ENCODE measurements at regions not wholly inside any gene's neighbourhood (a gene's known extent, or its start where the extent isn't known, plus 50 kb on each side); places are given as distances from the start of the nearest gene placed in this dataset.
"Not testable (repeated sequence)": the region's sequence is repeated elsewhere in the genome, so short reads cannot be mapped to it uniquely, and the experiment has no call there.

DNA sequence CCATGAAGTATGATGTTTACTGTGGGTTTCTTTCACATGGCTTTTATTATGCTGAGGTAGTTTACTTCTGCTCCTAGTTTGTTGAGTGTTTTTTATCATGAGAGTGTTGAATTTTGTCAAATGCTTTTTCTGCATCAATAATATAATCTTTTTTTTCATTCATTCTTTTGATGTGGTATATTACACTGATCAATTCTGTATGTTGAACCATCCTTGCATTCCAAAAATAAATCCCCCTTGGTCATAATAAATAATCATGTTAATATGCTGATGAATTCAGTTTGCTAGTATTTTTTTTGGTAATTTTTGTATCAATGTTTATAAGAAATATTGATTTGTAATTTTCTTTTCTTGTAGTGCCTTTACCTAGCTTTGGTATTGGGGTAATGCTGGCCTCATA lies 97.9 kb upstream of the ZNF648 start:
- DNase-seq (ENCODE audit: low spot score): no peak

DNA sequence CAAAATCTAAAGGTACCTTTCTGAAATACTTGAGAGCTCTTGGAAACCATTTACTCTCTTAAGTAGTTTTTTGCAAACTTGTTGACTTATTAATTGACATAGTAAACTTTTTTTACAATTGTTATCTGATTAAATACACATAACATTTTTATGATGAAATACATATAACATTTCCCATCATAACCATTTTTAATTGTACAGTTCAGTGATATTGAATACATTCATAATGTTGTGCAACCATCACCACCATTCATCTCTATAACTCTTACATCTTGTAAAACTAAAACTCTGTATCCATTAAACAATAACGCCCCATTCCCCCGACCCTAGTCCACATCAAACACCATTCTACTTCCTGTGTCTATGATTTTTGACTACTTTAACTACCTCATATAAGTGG lies 95.7 kb upstream of the ZNF648 start:
- DNase-seq (ENCODE audit: low spot score): no peak

GRCh38 chr1:182154425-182154824 lies 92.9 kb upstream of the ZNF648 start:
- DNase-seq (ENCODE audit: low spot score): not testable (repeated sequence)

- peak; percentile 56 for DNase-seq (ENCODE audit: low spot score)
Measured at GRCh38 chr1:182149411-182149965, 88.0 kb upstream of the ZNF648 start.

DNA sequence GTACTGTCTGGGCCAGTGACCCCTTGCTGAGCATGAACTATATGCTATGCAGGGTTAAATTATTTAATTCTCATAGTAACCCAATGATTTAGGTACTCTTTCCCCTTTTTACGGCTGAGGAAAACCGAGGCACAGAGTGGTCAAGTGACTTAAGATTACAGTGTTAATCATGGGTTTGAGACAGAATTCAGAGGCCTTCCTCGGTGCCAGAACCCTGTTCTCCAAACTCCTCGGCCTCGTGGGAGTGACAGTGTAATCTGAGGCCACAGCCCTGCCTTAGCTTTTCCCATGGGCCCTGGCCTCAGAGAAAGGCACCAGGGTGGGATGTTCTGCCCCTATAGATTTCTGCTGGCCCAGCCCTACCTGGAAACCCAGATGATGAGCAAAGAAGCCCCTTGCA lies 86.4 kb upstream of the ZNF648 start:
- no peak for DNase-seq (ENCODE audit: low spot score)

DNA sequence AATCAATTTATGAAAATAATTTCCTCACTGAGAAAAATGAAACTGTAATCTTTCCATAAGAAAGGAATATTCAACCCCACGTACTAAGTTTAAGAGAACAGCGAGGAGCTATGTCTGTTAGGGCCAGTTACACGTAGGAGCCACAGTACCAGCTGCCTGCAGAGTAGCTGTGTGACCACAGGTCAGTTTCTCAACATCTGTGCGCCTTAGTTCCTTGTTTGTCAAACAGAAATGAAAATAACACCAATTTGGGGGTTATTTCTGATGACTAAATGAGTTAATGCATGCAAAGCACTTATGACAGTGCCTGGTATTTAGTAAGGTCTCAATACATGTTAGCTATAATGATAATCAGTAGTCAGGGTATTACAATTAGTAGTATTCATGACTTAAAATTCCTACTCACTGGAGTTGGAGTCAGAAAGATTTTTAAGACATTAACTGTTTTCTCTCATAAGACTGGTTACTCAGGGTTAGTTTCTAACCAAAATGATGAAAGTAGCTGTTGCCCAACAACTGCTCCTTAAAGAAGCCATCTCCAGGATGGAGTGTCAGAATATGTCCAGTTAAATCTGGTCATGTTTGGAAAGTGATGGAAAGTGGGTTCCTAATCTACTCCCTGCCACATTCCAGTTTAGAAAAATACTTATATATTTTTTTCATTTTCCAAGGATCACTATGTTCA lies 85.8 kb upstream of the ZNF648 start:
- no peak for DNase-seq (ENCODE audit: low spot score)

DNA sequence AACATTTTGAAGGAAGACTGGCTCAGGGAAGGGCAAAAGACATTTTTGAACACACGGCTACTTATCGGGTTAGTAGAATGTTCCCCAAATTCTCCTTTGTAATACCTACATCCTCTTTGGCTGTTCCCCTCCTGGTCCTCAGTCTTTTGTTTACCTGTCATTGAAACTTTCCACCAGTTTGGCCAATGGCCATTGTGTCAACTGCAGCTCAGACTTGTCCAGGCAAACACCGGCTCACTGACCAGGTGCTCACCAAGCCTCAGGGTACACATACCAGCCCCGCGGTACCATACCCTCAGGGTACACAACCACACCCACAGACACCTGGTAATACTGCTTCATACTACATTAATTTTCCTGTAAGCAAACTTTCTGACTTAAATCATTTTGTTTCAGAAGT lies 84.8 kb upstream of the ZNF648 start:
- no peak for DNase-seq (ENCODE audit: low spot score)

DNA sequence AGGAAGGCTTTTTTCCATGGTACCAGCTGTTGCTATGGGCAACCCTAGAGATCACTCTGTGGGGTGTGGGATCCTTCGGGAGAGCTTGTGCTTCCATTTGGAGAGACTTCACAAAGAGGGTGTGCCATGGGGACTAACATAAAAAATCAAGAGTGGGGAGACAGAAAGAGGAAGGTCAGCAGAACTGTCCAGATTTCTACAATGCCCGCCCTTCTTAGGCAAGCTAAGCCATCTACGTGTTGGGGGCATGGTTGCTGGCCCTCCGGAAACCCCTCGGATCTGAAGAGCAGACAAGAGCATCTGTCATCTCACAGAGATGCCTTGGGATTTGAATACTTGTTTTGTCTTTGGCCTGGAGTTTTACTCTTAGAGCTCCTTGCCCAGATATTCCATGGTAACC lies 83.9 kb upstream of the ZNF648 start:
- DNase-seq (ENCODE audit: low spot score): no peak

- DNase-seq (ENCODE audit: low spot score): no peak
Measured at GRCh38 chr1:182144646-182145030, 83.1 kb upstream of the ZNF648 start.

- DNase-seq (ENCODE audit: low spot score): peak; percentile 20
Measured at GRCh38 chr1:182143825-182144645, 82.5 kb upstream of the ZNF648 start.

DNA sequence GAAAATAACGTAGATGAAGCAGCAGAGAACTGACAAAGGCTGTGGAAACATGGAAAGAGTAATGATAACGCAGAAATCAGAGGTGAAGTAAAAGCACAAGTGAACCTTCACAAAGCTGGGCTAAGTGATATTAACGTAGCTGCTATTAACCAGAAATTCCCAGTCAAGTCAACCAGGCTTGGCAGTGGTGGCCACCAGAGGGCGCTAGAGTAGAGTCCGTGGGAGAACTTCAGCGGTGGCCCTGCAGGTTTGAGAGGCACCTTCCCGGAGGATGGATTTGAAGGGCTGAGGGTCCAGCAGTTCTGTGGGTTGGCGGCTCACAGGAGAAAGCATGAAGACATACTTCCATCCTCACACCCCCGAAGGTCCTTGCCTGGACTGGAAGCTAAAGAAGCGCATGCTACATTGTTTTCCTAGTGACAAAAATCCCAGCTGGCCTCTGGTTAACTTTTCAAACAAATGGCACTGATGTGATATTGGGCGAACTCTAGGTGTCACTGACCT lies 81.7 kb upstream of the ZNF648 start:
- peak; percentile 77 for DNase-seq (ENCODE audit: low spot score)

DNA sequence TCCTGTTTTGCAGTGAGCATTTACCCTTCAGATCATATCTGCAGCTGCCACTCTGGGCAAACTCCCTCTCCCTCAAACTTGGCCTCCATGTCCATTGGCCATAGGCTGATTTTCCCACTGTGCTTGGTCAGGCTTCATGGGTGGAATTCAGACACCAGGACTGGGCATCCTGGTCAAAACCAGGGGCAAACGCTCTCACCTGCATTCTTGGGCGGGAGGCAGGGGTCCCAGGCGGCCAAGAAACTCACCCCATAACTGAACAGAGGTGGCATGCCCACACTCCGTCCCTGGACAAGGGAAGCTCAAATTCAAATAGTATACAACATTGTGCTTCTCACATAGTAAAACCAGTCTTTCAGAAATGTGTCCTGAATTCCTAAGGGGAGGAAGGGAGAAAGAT lies 81.1 kb upstream of the ZNF648 start:
- DNase-seq (ENCODE audit: low spot score): no peak

DNA sequence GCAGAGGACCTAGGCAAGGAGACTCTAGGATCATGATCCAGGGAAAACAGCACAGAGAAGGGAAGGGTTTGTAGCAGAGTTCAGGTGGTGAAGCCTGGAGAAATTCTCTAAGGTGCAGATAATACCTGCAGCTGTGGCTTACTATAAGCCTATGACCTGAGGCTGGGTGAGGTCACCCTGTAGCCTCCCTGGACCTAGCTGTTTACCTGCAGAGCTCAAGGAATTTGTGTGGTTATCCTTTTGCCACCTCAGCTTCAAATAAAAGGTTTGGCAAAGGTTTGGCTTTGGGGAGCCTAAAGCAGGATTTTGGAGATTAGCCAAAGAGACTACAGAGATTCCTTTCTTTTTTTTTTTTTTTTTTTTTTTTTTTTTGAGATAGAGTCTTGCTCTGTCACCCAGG lies 79.5 kb upstream of the ZNF648 start:
- no peak for DNase-seq (ENCODE audit: low spot score)

- no peak for DNase-seq (ENCODE audit: low spot score)
Measured at GRCh38 chr1:182139496-182139895, 78.0 kb upstream of the ZNF648 start.

GRCh38 chr1:182137546-182137945 lies 76.0 kb upstream of the ZNF648 start:
- DNase-seq (ENCODE audit: low spot score): no peak

DNA sequence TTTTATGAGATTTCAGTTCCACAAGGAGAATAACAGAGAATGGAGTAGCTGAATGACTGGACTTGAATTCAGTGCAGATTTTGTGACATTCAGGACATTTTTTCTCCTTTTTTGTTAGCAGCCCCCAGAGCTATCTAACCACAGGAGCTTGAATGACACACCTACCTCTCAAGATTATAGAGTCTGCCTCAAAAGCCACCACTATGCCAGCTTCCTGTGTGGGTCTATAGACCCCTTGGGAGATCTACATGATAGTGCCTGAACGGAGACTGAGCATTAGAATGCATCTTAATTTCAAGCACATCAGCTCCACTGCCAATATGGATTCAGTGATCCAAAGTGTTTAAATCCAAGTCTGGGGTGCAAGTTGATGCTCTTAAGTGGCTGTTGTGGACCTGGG lies 74.4 kb upstream of the ZNF648 start:
- no peak for DNase-seq (ENCODE audit: low spot score)

DNA sequence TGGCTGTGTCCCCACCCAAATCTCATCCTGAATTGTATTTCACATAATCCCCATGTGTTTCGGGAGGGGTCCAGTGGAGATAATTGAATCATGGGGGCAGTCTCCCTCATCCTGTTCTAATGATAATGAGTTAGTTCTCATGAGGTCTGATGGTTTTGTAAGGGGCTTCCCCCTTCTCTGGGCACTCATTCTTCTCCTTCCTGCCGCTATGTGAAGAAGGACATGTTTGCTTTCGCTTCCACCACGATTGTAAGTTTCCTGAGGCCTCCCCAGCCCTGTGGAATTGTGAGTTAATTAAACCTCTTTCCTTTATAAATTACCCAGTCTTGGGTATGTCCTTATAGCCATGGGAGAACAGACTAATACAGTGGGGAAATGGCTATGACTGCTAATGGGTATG lies 72.7 kb upstream of the ZNF648 start:
- no peak for DNase-seq (ENCODE audit: low spot score)

GRCh38 chr1:182133181-182133580 lies 71.7 kb upstream of the ZNF648 start:
- no peak for DNase-seq (ENCODE audit: low spot score)

GRCh38 chr1:182129398-182129797 lies 67.9 kb upstream of the ZNF648 start:
- no peak for DNase-seq (ENCODE audit: low spot score)

GRCh38 chr1:182128502-182128901 lies 67.0 kb upstream of the ZNF648 start:
- DNase-seq (ENCODE audit: low spot score): no peak

- DNase-seq (ENCODE audit: low spot score): no peak
Measured at GRCh38 chr1:182127656-182128055, 66.1 kb upstream of the ZNF648 start.

DNA sequence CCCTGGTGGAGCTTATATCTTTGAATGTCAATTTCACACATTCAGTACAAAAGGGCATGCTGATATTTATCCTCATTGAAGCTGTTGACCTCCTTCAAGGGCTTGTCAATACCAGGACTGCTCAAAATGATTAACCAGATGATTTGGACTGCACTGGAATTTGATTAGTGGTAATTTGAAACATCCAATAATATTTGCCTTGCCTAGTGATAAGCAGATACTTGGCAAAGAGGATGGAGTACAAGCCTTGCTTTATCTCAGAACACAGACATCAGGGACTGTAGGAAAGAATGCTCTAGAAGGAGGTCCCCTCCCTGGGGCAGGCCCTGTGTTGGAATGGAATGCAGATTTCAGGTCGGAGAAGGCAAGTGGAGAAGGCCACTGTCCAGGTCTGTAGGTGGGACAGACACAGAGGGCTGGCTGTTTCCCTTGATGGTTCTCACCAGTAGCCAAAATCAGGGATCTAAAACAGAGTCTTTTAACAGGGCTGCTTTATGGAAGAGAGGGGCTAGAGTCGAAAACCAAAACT lies 64.8 kb upstream of the ZNF648 start:
- no peak for DNase-seq (ENCODE audit: low spot score)

GRCh38 chr1:182122913-182123260 lies 61.4 kb upstream of the ZNF648 start:
- DNase-seq (ENCODE audit: low spot score): no peak

Measured in AG08396 (cell line).